ENCODE measurements at regions not wholly inside any gene's neighbourhood (a gene's known extent, or its start where the extent isn't known, plus 50 kb on each side); places are given as distances from the start of the nearest gene placed in this dataset.

- no peak for TF ChIP-seq ZNF609 (CRISPR knock-in tag; IDR thresholded peaks at IDR 0.05; ENCODE audit: borderline replicate concordance)
- no peak for TF ChIP-seq ZBTB5 (IDR thresholded peaks at IDR 0.05)
- no peak for TF ChIP-seq HDAC1 (IDR thresholded peaks at IDR 0.05)
- no peak for TF ChIP-seq MYBL2 (IDR thresholded peaks at IDR 0.05; ENCODE audit: low read depth)
- no peak for TF ChIP-seq MYBL2 (CRISPR knock-in tag; IDR thresholded peaks at IDR 0.05; ENCODE audit: borderline replicate concordance)
- no peak for TF ChIP-seq ELK3 (CRISPR knock-in tag; IDR thresholded peaks at IDR 0.05)
- TF ChIP-seq POLR2AphosphoS2 (IDR thresholded peaks at IDR 0.05; ENCODE audit: low read length) = no peak
- no peak for TF ChIP-seq TAF1 (IDR thresholded peaks at IDR 0.05; ENCODE audit: control insufficient read depth, extremely low read depth, insufficient read depth, low read length, severe bottlenecking)
- no peak for TF ChIP-seq RFX7 (CRISPR knock-in tag; IDR thresholded peaks at IDR 0.05)
- TF ChIP-seq PPARD (CRISPR knock-in tag; IDR thresholded peaks at IDR 0.05) = no peak
- TF ChIP-seq CBX8 (IDR thresholded peaks at IDR 0.05; ENCODE audit: borderline replicate concordance, extremely low read depth, low read depth, low read length, poor library complexity, severe bottlenecking) = no peak
- TF ChIP-seq NCOA4 (IDR thresholded peaks at IDR 0.05; ENCODE audit: partially characterized antibody) = no peak
- TF ChIP-seq ZBTB33 (CRISPR knock-in tag; IDR thresholded peaks at IDR 0.05) = no peak
- TF ChIP-seq PRPF4 (IDR thresholded peaks at IDR 0.05; ENCODE audit: insufficient read depth, low read depth, low read length, poor library complexity, severe bottlenecking) = no peak
- TF ChIP-seq ATF3 (IDR thresholded peaks at IDR 0.05) = no peak
- TF ChIP-seq ATF3 (CRISPR knock-in tag; conservative IDR thresholded peaks at IDR 0.05) = no peak
- no peak for TF ChIP-seq U2AF2 (optimal IDR thresholded peaks at IDR 0.05; ENCODE audit: low read depth, low read length)
Measured at GRCh38 chr21:36576441-36576840, 96.5 kb upstream of the CLDN14 start (continued).
